ENCODE measurements at regions not wholly inside any gene's neighbourhood (a gene's known extent, or its start where the extent isn't known, plus 50 kb on each side); places are given as distances from the start of the nearest gene placed in this dataset.

GRCh38 chr6:14197118-14197517, 79.5 kb downstream of the CD83 start:
- TF ChIP-seq CTCF (IDR thresholded peaks at IDR 0.05) (no peak), POLR2A (IDR thresholded peaks at IDR 0.05) (no peak)
